ENCODE measurements at regions not wholly inside any gene's neighbourhood (a gene's known extent, or its start where the extent isn't known, plus 50 kb on each side); places are given as distances from the start of the nearest gene placed in this dataset.

- TF ChIP-seq GATA2 (IDR thresholded peaks at IDR 0.05; ENCODE audit: low read depth, low read length) (no peak), GATA3 (IDR thresholded peaks at IDR 0.05; ENCODE audit: low read depth, low read length) (no peak)
Measured at GRCh38 chr16:27646806-27647205, 96.9 kb downstream of the KATNIP start.
